ENCODE measurements at regions not wholly inside any gene's neighbourhood (a gene's known extent, or its start where the extent isn't known, plus 50 kb on each side); places are given as distances from the start of the nearest gene placed in this dataset.

DNA sequence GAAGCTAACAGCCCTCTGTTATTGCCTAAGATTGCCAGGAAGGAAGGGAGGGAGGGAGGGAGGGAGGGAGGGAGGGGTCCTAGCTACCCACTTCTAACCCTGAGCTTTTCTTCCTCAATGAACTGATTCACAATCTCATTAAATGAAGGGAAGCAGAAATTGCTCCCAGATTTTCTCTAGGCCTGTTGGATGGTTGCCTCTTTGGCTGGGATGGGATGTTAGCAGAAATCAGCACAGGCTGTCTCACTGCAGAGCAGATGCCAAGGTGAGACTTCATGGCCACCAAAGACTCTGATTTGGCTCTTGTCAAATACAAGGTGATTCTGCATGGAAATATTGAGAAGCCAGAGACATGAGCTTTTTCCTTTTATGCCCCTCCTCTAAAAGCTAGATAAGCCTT, 578.6 kb downstream of the ACTL7B start:
- H3K9me2 ChIP-seq (replicated peaks; ENCODE audit: low read depth, low read length): no peaks in the 10 kb centered on the region
- no peaks in the 10 kb centered on the region for H4K20me1 ChIP-seq (ENCODE audit: insufficient read depth, low read length, poor library complexity, severe bottlenecking)
- TF ChIP-seq, protein P1, sequence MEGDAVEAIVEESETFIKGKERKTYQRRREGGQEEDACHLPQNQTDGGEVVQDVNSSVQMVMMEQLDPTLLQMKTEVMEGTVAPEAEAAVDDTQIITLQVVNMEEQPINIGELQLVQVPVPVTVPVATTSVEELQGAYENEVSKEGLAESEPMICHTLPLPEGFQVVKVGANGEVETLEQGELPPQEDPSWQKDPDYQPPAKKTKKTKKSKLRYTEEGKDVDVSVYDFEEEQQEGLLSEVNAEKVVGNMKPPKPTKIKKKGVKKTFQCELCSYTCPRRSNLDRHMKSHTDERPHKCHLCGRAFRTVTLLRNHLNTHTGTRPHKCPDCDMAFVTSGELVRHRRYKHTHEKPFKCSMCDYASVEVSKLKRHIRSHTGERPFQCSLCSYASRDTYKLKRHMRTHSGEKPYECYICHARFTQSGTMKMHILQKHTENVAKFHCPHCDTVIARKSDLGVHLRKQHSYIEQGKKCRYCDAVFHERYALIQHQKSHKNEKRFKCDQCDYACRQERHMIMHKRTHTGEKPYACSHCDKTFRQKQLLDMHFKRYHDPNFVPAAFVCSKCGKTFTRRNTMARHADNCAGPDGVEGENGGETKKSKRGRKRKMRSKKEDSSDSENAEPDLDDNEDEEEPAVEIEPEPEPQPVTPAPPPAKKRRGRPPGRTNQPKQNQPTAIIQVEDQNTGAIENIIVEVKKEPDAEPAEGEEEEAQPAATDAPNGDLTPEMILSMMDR (conservative IDR thresholded peaks at IDR 0.05; ENCODE audit: low read length): no peak
- no peak for TF ChIP-seq EZH2phosphoT487 (IDR thresholded peaks at IDR 0.05; ENCODE audit: borderline replicate concordance)
- H3F3A ChIP-seq (ENCODE audit: low read depth): no peaks in the 10 kb centered on the region
- H3K4me1 ChIP-seq (ENCODE audit: insufficient read depth, low read length, poor library complexity, severe bottlenecking): no peaks in the 10 kb centered on the region
- no peak overlapping the region for H2AFZ ChIP-seq (ENCODE audit: low read length)
- no peaks in the 10 kb centered on the region for H3K36me3 ChIP-seq (ENCODE audit: insufficient read depth, low read length)
- H3K4me3 ChIP-seq (ENCODE audit: low read length, poor library complexity, severe bottlenecking): no peak overlapping the region
- no peaks in the 10 kb centered on the region for H3K27me3 ChIP-seq (ENCODE audit: insufficient read depth, low read length, poor library complexity, severe bottlenecking)
- H3K9me3 ChIP-seq (ENCODE audit: insufficient read depth, low read depth, low read length): no peaks in the 10 kb centered on the region
- H3K79me2 ChIP-seq (ENCODE audit: insufficient read depth, low read length): no peaks in the 10 kb centered on the region
- H3K9ac ChIP-seq (ENCODE audit: low read depth, low read length, poor library complexity, severe bottlenecking): no peak overlapping the region
- H3K4me2 ChIP-seq (ENCODE audit: low read depth, low read length, poor library complexity, severe bottlenecking): no peak overlapping the region

GRCh38 chr9:108275906-108276305, 579.9 kb downstream of the ACTL7B start:
- no peaks in the 10 kb centered on the region for H3F3A ChIP-seq (ENCODE audit: low read depth)
- no peaks in the 10 kb centered on the region for H4K20me1 ChIP-seq (ENCODE audit: insufficient read depth, low read length, poor library complexity, severe bottlenecking)
- no peaks in the 10 kb centered on the region for H3K4me1 ChIP-seq (ENCODE audit: insufficient read depth, low read length, poor library complexity, severe bottlenecking)
- no peak overlapping the region for H2AFZ ChIP-seq (ENCODE audit: low read length)
- no peak overlapping the region for H3K9ac ChIP-seq (ENCODE audit: low read depth, low read length, poor library complexity, severe bottlenecking)
- no peak for TF ChIP-seq EZH2phosphoT487 (IDR thresholded peaks at IDR 0.05; ENCODE audit: borderline replicate concordance)
- TF ChIP-seq, protein P1 (conservative IDR thresholded peaks at IDR 0.05; ENCODE audit: low read length): no peak
- no peaks in the 10 kb centered on the region for H3K36me3 ChIP-seq (ENCODE audit: insufficient read depth, low read length)
- no peaks in the 10 kb centered on the region for H3K9me3 ChIP-seq (ENCODE audit: insufficient read depth, low read depth, low read length)
- no peak overlapping the region for H3K4me2 ChIP-seq (ENCODE audit: low read depth, low read length, poor library complexity, severe bottlenecking)
- H3K4me3 ChIP-seq (ENCODE audit: low read length, poor library complexity, severe bottlenecking): no peak overlapping the region
- no peaks in the 10 kb centered on the region for H3K27me3 ChIP-seq (ENCODE audit: insufficient read depth, low read length, poor library complexity, severe bottlenecking)
- H3K79me2 ChIP-seq (ENCODE audit: insufficient read depth, low read length): no peaks in the 10 kb centered on the region
- no peaks in the 10 kb centered on the region for H3K9me2 ChIP-seq (replicated peaks; ENCODE audit: low read depth, low read length)

GRCh38 chr9:108274971-108275370, 580.8 kb downstream of the ACTL7B start:
- TF ChIP-seq EZH2phosphoT487 (IDR thresholded peaks at IDR 0.05; ENCODE audit: borderline replicate concordance): no peak
- TF ChIP-seq, protein P1 (conservative IDR thresholded peaks at IDR 0.05; ENCODE audit: low read length): no peak
- no peak overlapping the region for H3K9ac ChIP-seq (ENCODE audit: low read depth, low read length, poor library complexity, severe bottlenecking)

More at GRCh38 chr9:108274971-108275370, 580.8 kb downstream of the ACTL7B start:
- H3K4me1 ChIP-seq (ENCODE audit: insufficient read depth, low read length, poor library complexity, severe bottlenecking): no peaks in the 10 kb centered on the region
- no peaks in the 10 kb centered on the region for H3K9me2 ChIP-seq (replicated peaks; ENCODE audit: low read depth, low read length)
- no peaks in the 10 kb centered on the region for H3K27me3 ChIP-seq (ENCODE audit: insufficient read depth, low read length, poor library complexity, severe bottlenecking)
- H3K4me3 ChIP-seq (ENCODE audit: low read length, poor library complexity, severe bottlenecking): no peak overlapping the region
- H2AFZ ChIP-seq (ENCODE audit: low read length): no peak overlapping the region
- no peaks in the 10 kb centered on the region for H3K36me3 ChIP-seq (ENCODE audit: insufficient read depth, low read length)
- H4K20me1 ChIP-seq (ENCODE audit: insufficient read depth, low read length, poor library complexity, severe bottlenecking): no peaks in the 10 kb centered on the region
- H3K79me2 ChIP-seq (ENCODE audit: insufficient read depth, low read length): no peaks in the 10 kb centered on the region
- H3K4me2 ChIP-seq (ENCODE audit: low read depth, low read length, poor library complexity, severe bottlenecking): no peak overlapping the region
- H3K9me3 ChIP-seq (ENCODE audit: insufficient read depth, low read depth, low read length): 0 out of 2 replicates have a peak, but pooled peaks cover 1% of the 10 kb centered on the region
- H3F3A ChIP-seq (ENCODE audit: low read depth): no peaks in the 10 kb centered on the region

All from Loucy (cell line).